AG09319 (cell line): ENCODE measurements at regions not wholly inside any gene's neighbourhood (a gene's known extent, or its start where the extent isn't known, plus 50 kb on each side); places are given as distances from the start of the nearest gene placed in this dataset.

ENCODE experiments used
- DNase-seq: peaks from one replicate; pipeline ENCODE4 v3.0.0-alpha.2; 2010; ENCODE audit warnings: low read depth; ENCODE audit errors: extremely low read depth
- TF ChIP-seq, protein P1 (sequence below): IDR thresholded peaks from 2 replicates; pipeline ENCODE4 v1.5.1; 2011; ENCODE audit warnings: low read depth, mild to moderate bottlenecking, inconsistent platforms, low read length, moderate library complexity

DNA sequence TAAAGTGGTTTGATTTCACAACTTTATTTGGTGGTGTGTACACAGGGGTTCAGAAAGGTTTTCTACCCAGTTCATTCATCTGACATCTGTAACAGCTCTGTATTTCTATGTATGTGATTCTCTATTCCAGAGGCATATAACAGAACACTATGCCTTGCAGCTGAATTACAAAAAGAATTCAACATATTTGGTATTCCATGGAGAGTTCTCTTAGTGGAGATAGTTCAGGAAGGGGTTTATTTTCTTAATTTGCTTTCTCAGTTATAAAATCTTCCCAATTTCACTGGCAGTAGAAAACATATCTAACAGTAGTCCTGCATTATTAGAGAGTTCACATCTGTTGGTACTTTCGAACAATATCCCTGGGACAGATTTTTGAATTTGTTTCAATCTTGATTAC is 207.9 kb upstream of the LYPLAL1 start:
- TF ChIP-seq, protein P1, sequence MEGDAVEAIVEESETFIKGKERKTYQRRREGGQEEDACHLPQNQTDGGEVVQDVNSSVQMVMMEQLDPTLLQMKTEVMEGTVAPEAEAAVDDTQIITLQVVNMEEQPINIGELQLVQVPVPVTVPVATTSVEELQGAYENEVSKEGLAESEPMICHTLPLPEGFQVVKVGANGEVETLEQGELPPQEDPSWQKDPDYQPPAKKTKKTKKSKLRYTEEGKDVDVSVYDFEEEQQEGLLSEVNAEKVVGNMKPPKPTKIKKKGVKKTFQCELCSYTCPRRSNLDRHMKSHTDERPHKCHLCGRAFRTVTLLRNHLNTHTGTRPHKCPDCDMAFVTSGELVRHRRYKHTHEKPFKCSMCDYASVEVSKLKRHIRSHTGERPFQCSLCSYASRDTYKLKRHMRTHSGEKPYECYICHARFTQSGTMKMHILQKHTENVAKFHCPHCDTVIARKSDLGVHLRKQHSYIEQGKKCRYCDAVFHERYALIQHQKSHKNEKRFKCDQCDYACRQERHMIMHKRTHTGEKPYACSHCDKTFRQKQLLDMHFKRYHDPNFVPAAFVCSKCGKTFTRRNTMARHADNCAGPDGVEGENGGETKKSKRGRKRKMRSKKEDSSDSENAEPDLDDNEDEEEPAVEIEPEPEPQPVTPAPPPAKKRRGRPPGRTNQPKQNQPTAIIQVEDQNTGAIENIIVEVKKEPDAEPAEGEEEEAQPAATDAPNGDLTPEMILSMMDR, result no peak
- DNase-seq, result no peak

DNA sequence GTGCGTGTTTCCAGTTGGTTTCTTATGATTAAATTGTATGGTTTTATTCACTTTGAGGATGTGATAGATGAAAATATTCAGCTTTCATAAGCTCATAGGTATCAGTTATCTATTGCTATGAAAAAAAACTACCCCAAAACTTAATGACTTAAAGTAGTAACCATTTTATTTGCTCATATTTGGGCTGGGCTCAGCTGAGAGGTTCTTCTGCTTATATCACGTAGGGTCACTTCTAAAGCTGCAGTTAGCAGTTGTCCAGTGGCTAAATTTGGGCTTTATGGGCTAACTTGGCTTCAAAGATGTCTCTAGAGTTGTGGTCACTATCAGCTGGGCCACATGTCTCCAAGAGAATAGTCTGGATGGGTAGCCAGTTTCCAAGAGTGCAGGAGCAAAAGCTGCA is 206.4 kb upstream of the LYPLAL1 start:
- no peak for DNase-seq
- TF ChIP-seq, protein P1, result no peak

DNA sequence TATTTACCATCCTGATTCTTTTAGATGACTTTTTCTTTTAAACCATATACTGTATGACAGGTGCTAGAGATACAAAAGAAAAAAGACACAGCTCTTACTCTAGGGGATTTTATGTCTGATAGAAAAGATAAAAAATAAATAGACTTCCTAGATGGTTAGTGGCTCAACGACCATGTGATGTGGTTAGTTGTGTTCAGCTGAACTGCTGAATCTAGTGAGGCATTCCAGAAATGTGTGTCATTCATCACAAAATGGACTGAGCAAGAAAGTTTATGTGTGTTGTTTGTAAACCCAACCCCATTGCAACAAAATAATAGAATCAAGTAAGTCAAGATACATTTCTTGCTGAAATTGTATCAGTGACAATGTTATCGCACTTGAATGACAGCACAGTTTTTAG is 205.8 kb upstream of the LYPLAL1 start:
- DNase-seq, result no peak
- TF ChIP-seq, protein P1, result no peak

DNA sequence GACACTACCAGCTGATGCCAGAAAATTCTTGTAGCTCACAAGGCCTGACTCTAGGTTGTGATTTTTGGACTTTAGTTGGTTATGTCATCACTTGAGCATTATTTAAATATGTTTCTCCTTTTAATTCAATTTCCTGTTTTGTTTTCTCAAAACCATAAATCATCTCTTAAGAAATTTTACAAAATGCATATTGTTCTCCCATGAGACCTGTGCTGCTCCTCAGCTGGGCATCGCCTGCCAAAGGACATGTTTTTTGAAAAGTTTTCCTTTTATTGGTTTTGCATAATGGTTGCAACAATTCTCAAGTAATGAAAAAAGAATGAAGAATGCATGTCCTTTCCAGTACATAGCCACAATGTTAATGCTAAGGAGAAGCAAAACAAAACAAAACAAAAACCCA is 204.7 kb upstream of the LYPLAL1 start:
- TF ChIP-seq, protein P1, result no peak
- no peak for DNase-seq

DNA sequence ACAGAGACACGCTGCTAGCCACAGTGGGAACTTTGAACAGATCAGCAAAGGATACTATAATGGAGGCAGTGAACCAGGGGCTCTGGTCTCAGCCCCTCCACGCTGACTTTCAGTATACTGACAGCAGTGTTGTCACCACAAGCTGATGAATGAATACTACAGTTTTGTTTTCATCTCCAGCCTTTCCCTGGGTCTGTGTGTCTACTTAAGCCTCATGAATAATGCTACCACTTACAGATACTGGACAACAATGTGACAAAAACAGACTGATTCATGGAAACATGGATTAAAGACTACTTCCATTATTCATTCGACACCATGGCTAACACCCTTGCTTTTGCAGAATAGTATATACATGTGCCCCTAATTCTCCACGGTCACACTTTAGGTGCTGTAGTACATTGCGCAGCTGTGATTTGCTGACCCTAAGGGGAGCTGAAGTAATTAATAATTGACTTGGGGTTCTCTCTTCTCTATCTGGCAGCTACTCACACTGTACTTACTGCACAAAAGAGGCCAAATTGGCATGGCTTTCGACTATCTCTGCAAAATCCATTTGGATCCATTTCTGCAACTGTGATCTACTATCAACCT is 203.2 kb upstream of the LYPLAL1 start:
- TF ChIP-seq, protein P1, result no peak
- DNase-seq, result no peak

DNA sequence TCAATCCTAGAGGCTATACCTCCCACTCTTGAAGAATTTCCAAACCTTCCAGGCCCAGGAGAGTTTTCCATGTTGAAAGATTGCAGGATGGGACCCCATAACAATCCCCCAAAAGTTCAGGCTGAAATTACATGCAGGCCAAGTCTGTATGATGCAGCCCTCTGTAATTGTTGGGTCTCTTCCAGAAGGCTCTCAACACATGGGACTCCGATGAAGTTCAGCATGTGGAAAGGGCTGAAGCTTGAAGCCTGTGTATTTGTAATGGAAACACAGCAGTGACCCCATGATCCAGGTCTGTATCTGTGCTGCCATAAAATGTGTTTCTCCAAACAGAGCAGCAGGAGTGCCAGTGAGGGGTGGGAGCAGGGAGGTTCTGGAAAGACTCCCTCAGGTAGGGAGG is 202.5 kb upstream of the LYPLAL1 start:
- TF ChIP-seq, protein P1, result no peak
- DNase-seq, result no peak

DNA sequence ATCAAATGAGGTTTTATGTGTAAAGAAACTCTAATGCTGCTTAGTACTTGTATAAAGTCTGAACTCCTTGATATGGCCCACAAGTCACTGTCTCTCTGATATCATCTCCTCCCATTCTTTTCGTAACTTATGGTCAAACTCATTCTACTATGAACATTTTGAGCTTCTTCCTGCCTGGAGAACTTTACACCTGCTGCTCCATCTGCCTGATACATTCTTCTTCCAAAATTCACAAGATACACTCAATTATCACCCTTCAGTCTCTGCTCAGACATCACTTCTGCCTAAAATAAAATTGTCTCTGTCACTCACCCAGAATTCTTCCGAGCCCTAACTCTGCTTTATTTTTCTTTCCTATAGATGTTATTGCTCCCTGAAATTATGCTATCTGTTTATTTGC is 192.8 kb upstream of the LYPLAL1 start:
- DNase-seq, result no peak
- TF ChIP-seq, protein P1, result no peak
